ENCODE measurements at regions not wholly inside any gene's neighbourhood (a gene's known extent, or its start where the extent isn't known, plus 50 kb on each side); places are given as distances from the start of the nearest gene placed in this dataset.

GRCh38 chr6:18613319-18613925, 226.3 kb downstream of the RNF144B start:
- no peak for TF ChIP-seq EZH2 (IDR thresholded peaks at IDR 0.05; ENCODE audit: low read length, unreplicated experiment)
- TF ChIP-seq, protein P1, sequence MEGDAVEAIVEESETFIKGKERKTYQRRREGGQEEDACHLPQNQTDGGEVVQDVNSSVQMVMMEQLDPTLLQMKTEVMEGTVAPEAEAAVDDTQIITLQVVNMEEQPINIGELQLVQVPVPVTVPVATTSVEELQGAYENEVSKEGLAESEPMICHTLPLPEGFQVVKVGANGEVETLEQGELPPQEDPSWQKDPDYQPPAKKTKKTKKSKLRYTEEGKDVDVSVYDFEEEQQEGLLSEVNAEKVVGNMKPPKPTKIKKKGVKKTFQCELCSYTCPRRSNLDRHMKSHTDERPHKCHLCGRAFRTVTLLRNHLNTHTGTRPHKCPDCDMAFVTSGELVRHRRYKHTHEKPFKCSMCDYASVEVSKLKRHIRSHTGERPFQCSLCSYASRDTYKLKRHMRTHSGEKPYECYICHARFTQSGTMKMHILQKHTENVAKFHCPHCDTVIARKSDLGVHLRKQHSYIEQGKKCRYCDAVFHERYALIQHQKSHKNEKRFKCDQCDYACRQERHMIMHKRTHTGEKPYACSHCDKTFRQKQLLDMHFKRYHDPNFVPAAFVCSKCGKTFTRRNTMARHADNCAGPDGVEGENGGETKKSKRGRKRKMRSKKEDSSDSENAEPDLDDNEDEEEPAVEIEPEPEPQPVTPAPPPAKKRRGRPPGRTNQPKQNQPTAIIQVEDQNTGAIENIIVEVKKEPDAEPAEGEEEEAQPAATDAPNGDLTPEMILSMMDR (conservative IDR thresholded peaks at IDR 0.05; ENCODE audit: low read depth, low read length) = no peak

Data from PC-3 (cell line).